MM.1S (cell line): ENCODE measurements at regions not wholly inside any gene's neighbourhood (a gene's known extent, or its start where the extent isn't known, plus 50 kb on each side); places are given as distances from the start of the nearest gene placed in this dataset.

ENCODE experiments used
- CTCF ChIP-seq: fragments of 300-600 bp; sonication (generic); IDR thresholded peaks from 2 replicates; pipeline ENCODE4 v1.5.1; 2016; ENCODE audit warnings: antibody characterized with exemption, low read length, mixed read lengths
- EZH2 ChIP-seq: fragments of 300-600 bp; sonication (generic); optimal IDR thresholded peaks from 2 replicates; pipeline ENCODE3; 2017; ENCODE audit warnings: low read depth, mild to moderate bottlenecking, antibody characterized with exemption, low read length, mixed read lengths

- TF ChIP-seq CTCF (no peak), EZH2 (no peak)
These were observed 175.6 kb upstream of the NECTIN1 start for GRCh38 chr11:119904531-119905035.
